ENCODE measurements at regions not wholly inside any gene's neighbourhood (a gene's known extent, or its start where the extent isn't known, plus 50 kb on each side); places are given as distances from the start of the nearest gene placed in this dataset.
"Not testable (repeated sequence)": the region's sequence is repeated elsewhere in the genome, so short reads cannot be mapped to it uniquely, and the experiment has no call there.

- no peak for DNase-seq
Observed at GRCh38 chr1:55309053-55309452, 93.9 kb upstream of the USP24 start.

- DNase-seq = no peak
Observed at GRCh38 chr1:55305735-55306134, 90.6 kb upstream of the USP24 start.

DNA sequence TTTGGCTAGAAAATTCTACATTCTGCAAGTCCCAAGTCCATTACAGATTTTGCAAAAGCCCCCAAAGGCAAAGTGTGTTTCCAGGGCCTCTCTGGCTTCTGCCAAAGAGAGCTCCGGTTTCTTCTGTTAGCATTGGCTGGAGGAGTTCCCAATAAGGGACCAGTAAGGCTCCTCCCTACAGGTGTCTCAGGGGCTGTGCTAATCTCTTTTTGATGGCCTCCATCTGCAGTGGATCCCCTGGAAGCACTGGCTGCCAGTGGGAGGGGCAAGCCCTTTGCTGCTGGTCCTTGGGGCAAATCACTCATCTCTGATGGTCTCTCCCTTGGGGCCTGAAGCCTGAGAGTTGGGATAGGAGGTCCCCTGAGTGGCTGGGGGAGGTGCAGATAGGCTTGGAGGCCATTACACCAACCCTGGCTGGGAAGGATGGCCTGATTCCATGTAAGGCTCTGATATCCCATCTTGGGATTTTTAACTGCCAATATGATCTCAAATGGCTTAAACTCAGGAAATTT lies 89.1 kb upstream of the USP24 start:
- no peak for DNase-seq

GRCh38 chr1:55302972-55303371 lies 87.8 kb upstream of the USP24 start:
- DNase-seq = no peak

GRCh38 chr1:55301912-55302311 lies 86.7 kb upstream of the USP24 start:
- DNase-seq = no peak

DNA sequence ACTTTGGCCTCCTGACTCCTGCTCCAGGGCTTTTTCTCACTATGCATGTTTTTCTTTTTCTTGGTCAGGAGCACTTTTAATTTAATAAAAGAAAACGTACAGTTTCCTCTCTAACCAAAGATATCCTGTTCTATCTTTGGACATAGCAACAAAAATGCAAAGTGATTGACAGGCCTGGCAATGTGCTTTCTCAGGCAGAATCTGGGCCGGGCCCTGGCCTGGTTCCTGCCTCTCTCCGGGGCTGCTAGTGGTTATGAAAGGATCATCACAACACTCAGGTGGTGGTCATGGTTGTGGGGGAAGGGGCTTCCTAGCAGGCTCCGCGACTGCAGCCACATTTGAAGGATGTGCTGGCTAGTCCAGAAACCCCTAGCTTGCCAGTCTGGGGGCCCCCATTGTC lies 85.8 kb upstream of the USP24 start:
- no peak for DNase-seq

GRCh38 chr1:55298167-55298894 lies 83.2 kb upstream of the USP24 start:
- DNase-seq = no peak

DNA sequence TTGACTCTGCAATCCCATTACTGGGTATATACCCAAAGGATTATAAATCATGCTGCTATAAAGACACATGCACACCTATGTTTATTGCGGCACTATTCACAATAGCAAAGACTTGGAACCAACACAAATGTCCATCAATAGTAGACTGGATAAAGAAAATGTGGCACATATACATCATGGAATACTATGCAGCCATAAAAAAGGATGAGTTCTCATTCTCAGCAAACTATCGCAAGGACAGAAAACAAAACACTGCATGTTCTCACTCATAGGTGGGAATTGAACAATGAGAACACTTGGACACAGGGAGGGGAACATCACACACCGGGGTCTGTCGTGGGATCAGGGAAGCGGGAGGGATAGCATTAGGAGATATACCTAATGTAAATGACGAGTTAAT lies 81.1 kb upstream of the USP24 start:
- DNase-seq = not testable (repeated sequence)

- DNase-seq = no peak
Observed at GRCh38 chr1:55289614-55290013, 74.5 kb upstream of the USP24 start.

DNA sequence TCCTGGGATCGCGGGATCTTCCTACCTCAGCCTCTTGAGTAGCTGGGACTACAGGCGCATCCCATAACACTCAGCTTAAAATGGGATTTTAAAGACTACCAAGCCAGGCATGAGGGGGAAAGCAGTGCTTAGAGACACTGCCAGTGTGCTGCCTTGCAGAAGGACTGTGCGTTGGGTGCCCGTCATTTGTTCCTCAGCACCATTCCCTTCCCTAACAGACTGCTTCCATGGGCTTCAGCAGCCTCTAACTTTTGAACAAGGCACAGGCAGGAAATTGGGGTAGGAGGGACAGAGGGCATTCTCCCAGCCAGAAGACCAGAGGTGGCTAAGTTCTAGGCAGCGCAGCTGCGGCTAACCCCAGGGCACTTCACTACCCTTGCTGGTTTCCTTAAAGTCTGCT lies 73.9 kb upstream of the USP24 start:
- DNase-seq = no peak

GRCh38 chr1:55288245-55288644 lies 73.1 kb upstream of the USP24 start:
- no peak for DNase-seq

DNA sequence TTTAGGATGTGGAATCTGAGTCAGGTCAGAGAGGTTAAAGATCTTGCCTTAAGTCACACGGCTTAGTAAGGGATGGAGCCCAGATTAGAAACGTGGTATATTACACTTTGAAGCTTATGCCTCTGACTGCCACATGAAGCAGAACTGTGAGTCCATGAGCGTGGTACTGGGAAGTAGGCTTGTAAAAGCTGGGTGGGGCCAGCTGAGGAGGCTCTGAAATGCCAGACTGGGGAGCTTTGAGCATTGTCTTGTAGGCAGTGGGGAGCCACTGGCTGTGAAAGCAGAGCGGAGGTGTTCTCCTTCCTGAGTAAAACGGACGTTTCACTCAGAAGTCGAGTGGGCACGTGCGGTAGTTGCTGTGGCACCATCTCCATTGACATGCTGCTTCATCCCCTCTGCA lies 72.6 kb upstream of the USP24 start:
- no peak for DNase-seq

- no peak for DNase-seq
Observed at GRCh38 chr1:55286856-55287602, 71.9 kb upstream of the USP24 start.

- DNase-seq = no peak
Observed at GRCh38 chr1:55285834-55286233, 70.7 kb upstream of the USP24 start.

DNA sequence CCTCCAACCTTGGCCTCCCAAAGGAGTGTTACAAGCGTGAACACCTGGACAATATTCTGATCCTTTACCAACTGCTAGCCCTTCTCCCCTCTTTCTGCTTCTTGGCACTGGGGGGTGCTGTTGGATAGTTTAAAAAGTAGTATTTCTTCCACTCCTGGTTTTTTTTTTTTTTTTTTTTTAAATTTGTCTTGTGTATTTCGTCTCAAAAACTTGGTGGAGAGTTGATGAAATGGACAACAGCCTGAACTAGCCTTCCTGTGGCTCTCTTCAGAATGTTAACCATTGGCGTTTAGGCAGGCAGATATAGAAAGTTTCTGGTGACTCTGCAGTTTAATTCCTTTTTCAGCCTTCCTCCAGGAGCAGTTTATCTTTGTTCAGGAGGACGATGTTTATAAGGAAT lies 69.7 kb upstream of the USP24 start:
- DNase-seq = peak; percentile 5 to 35

- no peak for DNase-seq
Observed at GRCh38 chr1:55282058-55282457, 66.9 kb upstream of the USP24 start.

GRCh38 chr1:55280731-55281130 lies 65.6 kb upstream of the USP24 start:
- DNase-seq = no peak

DNA sequence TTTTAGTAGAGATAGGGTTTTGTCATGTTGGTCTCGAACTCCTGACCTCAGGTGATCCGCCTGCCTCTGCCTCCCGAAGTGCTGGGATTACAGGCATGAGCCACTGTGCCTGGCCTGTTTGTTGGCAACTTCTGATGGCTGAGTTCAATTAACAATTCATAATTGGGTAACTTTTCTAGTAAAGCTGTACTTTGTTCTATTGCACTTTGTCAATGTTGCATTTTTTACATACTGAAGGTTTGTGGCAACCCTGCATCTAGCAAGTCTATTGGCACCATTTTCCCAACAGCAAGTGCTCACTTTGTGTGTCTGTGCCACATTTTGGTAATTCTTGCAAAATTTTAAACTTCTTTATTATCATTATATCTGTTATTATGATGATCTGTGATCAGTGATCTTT lies 64.5 kb upstream of the USP24 start:
- no peak for DNase-seq

DNA sequence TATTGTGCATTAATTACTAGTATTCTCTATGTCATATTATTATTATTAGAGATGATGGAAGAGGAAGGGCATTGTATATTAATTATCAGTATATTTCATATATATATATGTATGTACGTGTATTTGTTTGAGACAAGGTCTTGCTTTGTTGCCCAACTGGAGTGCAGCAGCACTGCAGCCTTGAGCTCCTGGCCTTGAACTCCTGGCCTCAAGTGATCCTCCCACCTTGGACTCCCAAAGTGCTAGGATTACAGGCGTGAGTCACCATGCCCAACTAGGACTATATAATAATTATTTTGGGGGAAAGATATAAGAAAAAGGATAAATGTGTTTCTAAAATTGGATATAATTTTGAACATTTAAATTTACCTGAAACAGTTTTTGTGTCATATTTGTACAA lies 63.2 kb upstream of the USP24 start:
- DNase-seq = no peak

GRCh38 chr1:55277377-55278130 lies 62.4 kb upstream of the USP24 start:
- DNase-seq = peak; percentile 53 to 72

DNA sequence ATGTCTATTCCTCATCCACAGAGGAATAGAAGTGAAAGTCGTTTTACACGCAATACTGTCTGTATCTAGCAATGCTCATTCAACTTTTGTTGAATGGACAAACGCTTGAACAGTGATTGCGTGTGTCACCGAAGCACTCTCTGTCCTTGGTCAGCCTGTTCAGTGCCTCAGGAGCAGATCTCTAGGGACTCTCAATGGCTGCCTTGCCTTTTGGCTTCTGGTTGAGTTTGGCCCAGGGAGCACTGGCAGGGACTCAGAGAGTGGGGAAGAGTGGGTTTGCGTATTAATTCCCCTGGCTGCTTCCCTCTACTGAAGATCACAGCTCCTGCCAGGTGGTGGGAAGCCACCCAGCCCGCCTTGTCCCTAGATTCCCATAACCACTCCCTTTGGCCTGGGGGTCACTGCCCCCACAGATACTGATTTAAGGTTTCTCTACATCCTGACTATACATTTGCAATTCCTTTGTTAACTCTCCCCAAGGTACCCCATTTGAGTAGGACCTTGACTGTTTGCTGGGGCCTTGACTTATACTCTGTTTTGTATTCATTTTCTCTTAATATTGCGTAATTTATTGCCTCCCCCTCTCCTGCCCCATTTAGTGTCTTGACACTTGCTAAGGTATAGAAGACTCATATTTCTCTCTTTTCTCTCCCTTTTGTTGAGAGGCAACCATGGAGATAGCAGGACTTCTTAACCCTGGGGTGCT lies 61.7 kb upstream of the USP24 start:
- DNase-seq = peak in 1 of 2 donors; percentile 24

- DNase-seq = no peak
Observed at GRCh38 chr1:55275941-55276341, 60.8 kb upstream of the USP24 start.
